ENCODE measurements at regions not wholly inside any gene's neighbourhood (a gene's known extent, or its start where the extent isn't known, plus 50 kb on each side); places are given as distances from the start of the nearest gene placed in this dataset.

DNA sequence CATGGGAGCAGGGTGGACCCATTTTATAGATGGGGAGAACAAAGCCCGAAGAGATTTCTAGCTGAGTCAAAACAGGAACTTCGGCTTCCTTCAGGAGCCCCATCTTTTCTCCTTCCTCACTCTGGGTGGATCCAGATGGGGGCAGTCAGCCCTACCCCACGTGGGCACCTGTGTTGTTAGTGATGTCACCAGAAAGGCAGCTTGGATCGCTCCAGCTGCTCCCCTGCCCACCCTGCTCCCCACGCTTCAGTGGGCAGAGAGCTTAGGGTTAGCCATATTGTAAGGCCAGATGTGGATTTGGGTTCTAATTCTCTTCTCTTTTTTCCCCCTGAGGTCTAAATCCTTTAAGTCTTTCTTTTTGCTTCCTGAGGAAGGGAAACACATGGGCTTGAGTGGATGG lies 132.3 kb upstream of the PJA1 start:
- no peak for TF ChIP-seq EZH2 (IDR thresholded peaks at IDR 0.05; ENCODE audit: borderline replicate concordance, low read length)
- TF ChIP-seq CTCF (IDR thresholded peaks at IDR 0.05; ENCODE audit: low read length), result no peak
